Spinal cord (tissue), 9 donors: ENCODE measurements at regions not wholly inside any gene's neighbourhood (a gene's known extent, or its start where the extent isn't known, plus 50 kb on each side); places are given as distances from the start of the nearest gene placed in this dataset.

ENCODE experiments used
- DNase-seq, 6 donors: peaks; one replicate each; pipeline versions ENCODE4 v3.0.0 to v3.0.0-alpha.2; 2013 to 2015; ENCODE audit warnings: low spot score in 6 of 6, low read depth in 4 of 6
- H3K27ac ChIP-seq: one replicate; pipeline ENCODE4 v1.5.1; 2013; ENCODE audit warnings: low read depth, low read length, control low read depth
- H3K27me3 ChIP-seq: one replicate; pipeline ENCODE4 v1.6.1; 2013; ENCODE audit warnings: low read length; ENCODE audit not compliant: control insufficient read depth, insufficient read depth
- H3K36me3 ChIP-seq: one replicate; pipeline ENCODE4 v1.6.1; 2013; ENCODE audit warnings: low read length; ENCODE audit not compliant: control insufficient read depth, insufficient read depth
- H3K4me1 ChIP-seq: one replicate; pipeline ENCODE4 v1.6.1; 2013; ENCODE audit warnings: low read length; ENCODE audit not compliant: control insufficient read depth, insufficient read depth
- H3K4me3 ChIP-seq: one replicate; pipeline ENCODE4 v1.5.1; 2013; ENCODE audit warnings: low read depth, low read length, control low read depth
- H3K9me3 ChIP-seq: one replicate; pipeline ENCODE4 v1.6.1; 2013; ENCODE audit warnings: low read length; ENCODE audit not compliant: control insufficient read depth, insufficient read depth
- WGBS: methylation state at CpG from one replicate; pipeline ENCODE4 v1.1.5; 2013; ENCODE audit warnings: missing lambda C conversion rate; ENCODE audit not compliant: insufficient coverage; 5-methylcytosine and 5-hydroxymethylcytosine counted together
- donor health status: healthy.

GRCh38 chr21:27819299-27819698 lies 852.4 kb upstream of the ADAMTS5 start:
- no CpG with 5 or more reads among the region's 3 CpGs for WGBS
- H3K27ac ChIP-seq: no peak overlapping the region
- H3K9me3 ChIP-seq: no peaks in the 10 kb centered on the region
- no peak overlapping the region for H3K4me3 ChIP-seq
- no peaks in the 10 kb centered on the region for H3K4me1 ChIP-seq
- DNase-seq: no peak
- no peaks in the 10 kb centered on the region for H3K36me3 ChIP-seq
- H3K27me3 ChIP-seq: no peaks in the 10 kb centered on the region

- WGBS: 83% methylated on average over 1 of the region's 4 CpGs
- no peaks in the 10 kb centered on the region for H3K27me3 ChIP-seq
- H3K36me3 ChIP-seq: no peaks in the 10 kb centered on the region
- no peaks in the 10 kb centered on the region for H3K4me1 ChIP-seq
- H3K27ac ChIP-seq: no peak overlapping the region
- no peak overlapping the region for H3K4me3 ChIP-seq
- no peaks in the 10 kb centered on the region for H3K9me3 ChIP-seq
- DNase-seq: no peak
Observed at GRCh38 chr21:27818847-27819246, 852.0 kb upstream of the ADAMTS5 start.

- peak in 2 of 6 donors; percentile 8 to 37 for DNase-seq
- Histone ChIP-seq H3K27me3 (no peaks in the 10 kb centered on the region), H3K27ac (no peak overlapping the region), H3K4me1 (no peaks in the 10 kb centered on the region), H3K36me3 (no peaks in the 10 kb centered on the region), H3K4me3 (no peak overlapping the region), H3K9me3 (no peaks in the 10 kb centered on the region)
- 100% methylated on average over 1 of the region's 5 CpGs for WGBS
Observed at GRCh38 chr21:27817902-27818623, 851.2 kb upstream of the ADAMTS5 start.

- H3K27ac ChIP-seq: no peak overlapping the region
- no peaks in the 10 kb centered on the region for H3K27me3 ChIP-seq
- no peaks in the 10 kb centered on the region for H3K36me3 ChIP-seq
- no peaks in the 10 kb centered on the region for H3K4me1 ChIP-seq
- DNase-seq: no peak
- no peak overlapping the region for H3K4me3 ChIP-seq
- H3K9me3 ChIP-seq: no peaks in the 10 kb centered on the region
- 60% methylated on average over 1 of the region's 1 CpG for WGBS
Observed at GRCh38 chr21:27817074-27817473, 850.2 kb upstream of the ADAMTS5 start.

GRCh38 chr21:27816301-27816700 lies 849.4 kb upstream of the ADAMTS5 start:
- H3K9me3 ChIP-seq: no peaks in the 10 kb centered on the region
- no peak overlapping the region for H3K27ac ChIP-seq
- H3K27me3 ChIP-seq: no peaks in the 10 kb centered on the region
- no peak overlapping the region for H3K4me3 ChIP-seq
- no CpG with 5 or more reads among the region's 4 CpGs for WGBS
- DNase-seq: no peak
- H3K36me3 ChIP-seq: no peaks in the 10 kb centered on the region
- no peaks in the 10 kb centered on the region for H3K4me1 ChIP-seq

GRCh38 chr21:27814226-27814625 lies 847.3 kb upstream of the ADAMTS5 start:
- H3K4me1 ChIP-seq: no peaks in the 10 kb centered on the region
- H3K4me3 ChIP-seq: no peak overlapping the region
- H3K36me3 ChIP-seq: no peaks in the 10 kb centered on the region
- no peaks in the 10 kb centered on the region for H3K27me3 ChIP-seq
- H3K9me3 ChIP-seq: no peaks in the 10 kb centered on the region
- H3K27ac ChIP-seq: no peak overlapping the region
- no CpG with 5 or more reads among the region's 1 CpG for WGBS
- DNase-seq: no peak

- 65% methylated on average over 6 of the region's 8 CpGs for WGBS
- H3K27ac ChIP-seq: peak overlapping the region; percentile 64
- H3K36me3 ChIP-seq: no peaks in the 10 kb centered on the region
- H3K4me3 ChIP-seq: no peak overlapping the region
- DNase-seq: peak in 2 of 6 donors; percentile 1 to 51
- H3K4me1 ChIP-seq: no peaks in the 10 kb centered on the region
- no peaks in the 10 kb centered on the region for H3K27me3 ChIP-seq
- no peaks in the 10 kb centered on the region for H3K9me3 ChIP-seq
Observed at GRCh38 chr21:27813750-27814149, 846.9 kb upstream of the ADAMTS5 start.

GRCh38 chr21:27813344-27813743 lies 846.5 kb upstream of the ADAMTS5 start:
- no peaks in the 10 kb centered on the region for H3K4me1 ChIP-seq
- no peak for DNase-seq
- H3K36me3 ChIP-seq: no peaks in the 10 kb centered on the region
- no peak overlapping the region for H3K4me3 ChIP-seq
- H3K9me3 ChIP-seq: no peaks in the 10 kb centered on the region
- peak overlapping the region; percentile 64 for H3K27ac ChIP-seq
- WGBS: no CpG with 5 or more reads among the region's 1 CpG
- no peaks in the 10 kb centered on the region for H3K27me3 ChIP-seq

- Histone ChIP-seq H3K27me3 (no peaks in the 10 kb centered on the region), H3K9me3 (no peaks in the 10 kb centered on the region), H3K4me1 (no peaks in the 10 kb centered on the region), H3K27ac (no peak overlapping the region), H3K36me3 (no peaks in the 10 kb centered on the region), H3K4me3 (no peak overlapping the region)
- no CpG with 5 or more reads among the region's 4 CpGs for WGBS
- DNase-seq: no peak
Observed at GRCh38 chr21:27812279-27812678, 845.4 kb upstream of the ADAMTS5 start.

- no peaks in the 10 kb centered on the region for H3K36me3 ChIP-seq
- H3K27me3 ChIP-seq: no peaks in the 10 kb centered on the region
- no peaks in the 10 kb centered on the region for H3K4me1 ChIP-seq
- no peak for DNase-seq
- no peaks in the 10 kb centered on the region for H3K9me3 ChIP-seq
- no peak overlapping the region for H3K4me3 ChIP-seq
- H3K27ac ChIP-seq: no peak overlapping the region
Observed at GRCh38 chr21:27808923-27809322, 842.0 kb upstream of the ADAMTS5 start.
